C1 segment of cervical spinal cord (tissue), 14 donors: ENCODE measurements at regions not wholly inside any gene's neighbourhood (a gene's known extent, or its start where the extent isn't known, plus 50 kb on each side); places are given as distances from the start of the nearest gene placed in this dataset.

Source experiments
- DNase-seq, 14 donors: peaks; one replicate each; lab custom pipeline; 2025; lab: John Stamatoyannopoulos, UW

- no peak for DNase-seq
These were observed 77.6 kb downstream of the PCDH1 start for GRCh38 chr5:141800617-141801016.

- DNase-seq, result no peak
These were observed 78.6 kb downstream of the PCDH1 start for GRCh38 chr5:141799507-141800167.

DNA sequence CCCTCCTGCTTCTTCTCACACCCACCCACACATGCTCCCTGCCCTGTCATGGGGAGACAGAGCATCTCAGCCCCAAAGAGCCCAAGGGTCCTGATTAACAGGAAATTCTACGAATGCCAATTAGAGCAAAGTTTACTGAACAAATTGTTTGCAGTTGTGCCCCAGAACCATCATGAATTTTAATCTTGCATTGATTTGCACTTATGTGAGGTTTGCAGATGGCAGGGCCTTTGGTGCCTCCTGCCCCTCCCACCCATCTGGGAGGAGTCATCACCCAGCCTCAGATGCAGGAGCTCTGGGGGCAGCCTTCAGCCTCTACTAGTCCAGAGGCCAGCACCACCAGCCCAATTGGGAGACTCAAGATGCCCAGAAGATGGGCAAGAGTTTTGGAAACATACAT is 80.8 kb downstream of the PCDH1 start:
- DNase-seq, result no peak

DNA sequence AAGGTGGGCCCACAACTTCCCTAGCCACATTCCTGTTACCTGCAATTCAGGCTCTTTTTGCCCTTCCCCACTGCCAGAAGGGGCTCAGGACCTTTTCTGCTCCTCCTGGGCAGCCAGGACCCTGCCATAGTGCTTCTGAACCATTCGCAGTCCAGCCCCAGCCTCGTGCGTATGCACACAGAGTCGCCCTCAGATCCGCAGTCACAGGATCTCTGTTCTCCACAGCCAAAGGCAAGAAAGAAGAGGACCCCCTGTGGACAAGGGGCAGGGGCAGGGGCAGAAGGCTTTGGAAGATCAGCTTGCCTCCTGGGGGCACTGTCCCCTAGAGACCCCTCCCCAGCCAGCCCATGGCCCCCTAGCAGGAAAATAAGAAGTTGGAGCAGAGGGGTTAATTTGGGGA is 82.8 kb downstream of the PCDH1 start:
- DNase-seq, result no peak

DNA sequence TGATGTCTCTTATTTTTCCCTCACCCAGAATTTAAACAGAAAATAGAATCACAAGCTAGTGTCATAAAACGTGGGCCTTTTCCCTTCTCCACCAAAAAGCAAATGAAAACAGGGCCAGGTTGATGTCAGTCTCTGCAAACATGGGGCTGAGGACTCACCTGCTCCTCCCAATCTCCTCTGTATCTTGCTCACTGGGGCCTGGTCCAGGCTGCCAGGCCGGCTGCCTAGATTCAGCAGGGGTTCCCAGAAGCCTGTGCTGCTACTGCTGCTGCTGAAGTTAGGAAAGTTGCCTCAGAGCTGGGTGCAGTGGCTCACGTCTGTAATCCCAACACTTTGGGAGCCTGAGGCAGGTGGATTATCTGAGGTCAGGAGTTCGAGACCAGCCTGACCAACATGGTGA is 84.3 kb downstream of the PCDH1 start:
- peak in 1 of 14 donors; percentile 70 for DNase-seq

DNA sequence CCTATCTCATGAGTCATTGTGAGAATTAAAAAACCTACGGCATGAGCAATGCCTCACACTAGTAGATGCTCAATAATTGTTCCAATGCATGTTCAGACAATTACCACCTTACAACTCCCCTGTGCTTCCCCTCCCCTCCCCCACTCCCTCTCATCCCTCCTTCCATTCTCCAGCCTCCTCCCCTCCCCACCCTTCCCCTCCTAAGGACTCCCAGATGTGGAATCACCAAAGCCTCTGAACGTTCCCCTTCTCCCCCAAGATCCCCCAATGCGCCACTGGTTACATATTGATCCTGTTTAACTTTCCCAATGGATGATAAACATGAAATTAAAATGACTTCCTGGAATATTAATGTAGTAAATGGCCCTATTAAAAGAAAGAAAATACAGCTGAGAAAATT is 84.8 kb downstream of the PCDH1 start:
- DNase-seq, result no peak

DNA sequence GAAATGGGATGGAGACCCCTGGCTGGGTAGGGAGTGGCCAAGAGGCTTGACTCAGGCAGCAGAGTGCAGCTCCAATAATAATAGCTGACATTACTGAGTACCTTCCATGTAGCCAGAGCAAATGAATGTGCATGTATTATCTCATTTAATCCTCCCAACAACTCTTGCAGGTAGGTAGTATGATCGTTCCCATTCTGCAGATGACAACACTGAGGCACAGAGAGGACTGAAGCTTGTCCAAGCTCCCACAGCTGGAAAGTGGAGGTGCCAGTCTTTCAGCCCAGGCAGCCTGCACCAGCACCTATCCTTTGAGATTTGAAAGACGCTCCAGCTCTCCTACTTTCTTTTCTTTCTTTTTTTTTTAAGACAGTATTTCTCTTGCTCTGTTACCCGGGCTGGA is 87.6 kb downstream of the PCDH1 start:
- no peak for DNase-seq

- DNase-seq, result no peak
These were observed 88.9 kb downstream of the PCDH1 start for GRCh38 chr5:141789330-141789729.

- no peak for DNase-seq
These were observed 89.8 kb downstream of the PCDH1 start for GRCh38 chr5:141788296-141788970.

GRCh38 chr5:141787376-141787775 is 90.8 kb downstream of the PCDH1 start:
- no peak for DNase-seq

- no peak for DNase-seq
These were observed 91.5 kb downstream of the PCDH1 start for GRCh38 chr5:141786700-141787099.

- no peak for DNase-seq
These were observed 92.5 kb downstream of the PCDH1 start for GRCh38 chr5:141785711-141786110.

DNA sequence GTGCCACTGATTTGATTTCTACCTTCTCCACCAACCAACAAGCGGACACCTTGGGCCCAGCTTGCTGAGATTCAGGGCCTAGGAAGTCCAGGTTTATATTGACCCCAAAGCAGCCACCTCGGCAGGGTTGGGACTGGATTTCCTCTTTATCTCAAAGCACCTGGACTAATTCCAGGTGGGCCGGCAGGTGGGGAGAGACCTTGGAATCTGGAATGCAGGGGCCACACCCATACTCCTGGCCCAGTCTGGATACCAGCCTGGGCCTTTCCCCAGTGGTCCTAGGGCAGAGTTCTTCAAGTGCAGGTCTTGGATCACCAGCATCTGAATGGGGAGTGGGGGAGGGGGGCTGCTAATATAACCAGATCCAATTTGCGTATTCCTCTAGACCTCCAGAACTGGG is 93.1 kb downstream of the PCDH1 start:
- no peak for DNase-seq

GRCh38 chr5:141784529-141784928 is 93.7 kb downstream of the PCDH1 start:
- DNase-seq, result no peak

DNA sequence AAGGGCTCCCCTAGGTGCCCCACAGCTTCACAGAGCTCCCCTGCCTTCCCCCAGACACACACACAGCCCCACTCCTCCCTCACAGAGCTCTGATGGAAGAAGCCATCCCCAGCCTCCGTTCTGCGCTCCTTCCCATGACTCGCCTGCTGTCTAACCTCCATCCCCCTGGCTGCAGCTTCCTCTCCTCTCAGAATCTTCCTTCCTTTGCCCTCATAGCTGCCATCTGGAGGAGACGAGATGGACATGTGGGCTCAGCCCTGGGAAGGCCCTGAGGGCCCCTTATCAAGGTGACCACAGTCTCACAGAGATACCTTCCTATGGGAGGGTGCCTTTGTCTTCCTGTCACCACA is 94.3 kb downstream of the PCDH1 start:
- peak in 1 of 14 donors; percentile 67 for DNase-seq

DNA sequence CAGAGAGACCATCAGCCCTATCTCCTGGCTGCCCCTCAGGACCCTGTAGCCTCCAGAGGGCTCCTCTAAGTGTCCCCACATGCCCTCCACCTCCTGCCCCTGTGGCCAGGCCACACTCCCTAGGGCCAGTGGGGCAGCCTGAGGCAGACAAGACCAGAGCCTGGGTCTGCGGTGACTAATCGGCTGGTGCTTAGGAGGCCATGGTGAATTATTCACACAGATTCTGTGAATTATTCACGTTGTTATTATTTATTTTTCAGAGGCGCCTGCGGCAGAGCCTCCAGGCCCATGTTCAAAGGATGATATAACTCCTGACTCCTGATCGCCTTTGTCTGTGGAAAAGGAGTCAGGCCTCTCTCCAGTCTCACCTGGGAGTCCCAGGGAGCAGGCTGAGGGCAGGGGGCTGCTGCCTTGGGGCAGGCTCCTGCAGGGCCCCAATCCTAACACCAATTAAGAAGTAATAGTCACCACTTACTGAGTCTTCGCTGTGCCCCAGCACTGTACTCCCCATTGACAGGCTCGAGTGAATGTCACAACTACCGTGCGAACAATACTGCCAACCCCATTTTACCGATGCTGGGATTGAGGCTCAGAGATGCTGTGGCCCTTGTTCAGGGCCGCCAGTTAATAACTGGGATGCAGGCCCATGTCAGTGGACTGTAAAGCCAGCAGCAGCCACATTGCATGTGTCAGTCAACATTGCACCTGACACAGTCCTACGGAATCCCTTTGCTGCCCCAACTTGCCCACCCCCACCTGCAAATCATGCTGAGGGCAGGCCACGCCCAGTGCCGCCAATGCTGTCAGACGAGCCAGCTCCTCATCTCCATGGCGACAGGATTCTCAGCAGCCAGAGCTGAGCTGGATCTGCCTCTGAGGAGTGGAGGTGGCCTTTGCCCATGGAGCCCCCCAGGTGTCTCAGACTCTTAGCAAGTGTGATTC is 94.9 kb downstream of the PCDH1 start:
- DNase-seq, result peak in 1 of 14 donors; percentile 73

DNA sequence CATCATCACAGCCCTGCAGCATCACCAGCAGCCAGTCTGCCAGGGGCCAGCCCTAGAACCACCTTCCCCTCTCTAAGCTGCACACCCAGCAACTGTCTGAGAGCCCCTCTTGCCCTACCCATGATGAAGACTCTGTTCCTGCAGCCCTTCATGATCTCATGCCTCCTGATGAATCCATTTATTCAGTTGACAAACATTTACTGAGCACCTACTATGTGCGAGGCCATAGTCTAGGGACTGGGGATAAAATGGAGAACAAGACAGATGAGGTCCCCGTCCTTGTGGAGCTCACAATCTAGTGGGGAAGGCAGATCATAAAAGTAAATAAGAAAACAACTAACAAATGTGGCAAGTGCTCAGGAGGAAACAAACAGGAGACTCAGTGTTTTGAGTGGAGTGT is 96.3 kb downstream of the PCDH1 start:
- DNase-seq, result no peak

GRCh38 chr5:141780952-141781781 is 97.0 kb downstream of the PCDH1 start:
- DNase-seq, result no peak

GRCh38 chr5:141780240-141780951 is 97.8 kb downstream of the PCDH1 start:
- DNase-seq, result peak in 1 of 14 donors; percentile 24

DNA sequence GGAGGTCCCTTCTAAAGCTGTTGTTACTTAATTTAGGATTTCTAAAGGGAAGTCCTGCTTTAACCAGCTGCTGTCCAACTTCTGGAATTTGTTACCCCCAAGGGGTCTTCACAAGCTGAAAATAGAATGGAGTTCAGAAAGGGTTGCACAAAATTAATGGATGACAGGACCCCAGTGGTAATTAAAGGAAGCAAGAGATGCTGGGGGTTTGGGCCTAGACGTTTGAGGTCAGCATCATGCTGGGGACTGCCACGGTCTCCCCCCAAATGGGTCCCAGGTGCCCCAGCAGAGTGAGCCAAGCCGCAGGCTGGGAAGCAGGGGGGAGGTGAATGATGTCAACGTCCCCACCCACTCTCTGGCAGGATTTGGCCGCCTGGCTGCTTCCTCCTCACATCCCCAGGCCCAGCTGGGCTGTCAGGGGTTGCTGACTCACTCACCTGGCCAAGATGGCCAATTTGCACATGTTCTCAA is 97.5 kb upstream of the ARAP3 start:
- DNase-seq, result no peak

DNA sequence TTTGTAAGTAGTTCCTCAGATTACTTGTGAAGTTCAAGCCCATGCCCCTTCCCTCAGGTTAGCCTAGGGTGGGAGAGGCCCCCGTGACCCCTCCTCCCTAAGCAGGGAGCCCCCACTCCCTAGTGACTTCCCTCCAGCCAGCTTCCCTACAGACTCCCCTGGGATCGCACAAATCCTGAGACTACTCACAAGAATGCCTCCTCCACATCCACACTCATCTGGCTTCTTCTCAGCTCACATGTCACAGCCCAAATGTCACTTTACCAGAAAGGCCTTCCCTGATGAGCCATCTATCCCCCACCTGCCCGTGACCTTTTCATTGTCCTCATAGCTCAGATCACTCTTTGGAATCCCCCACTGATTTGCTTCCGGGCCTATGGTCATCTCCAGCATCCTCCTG is 96.7 kb upstream of the ARAP3 start:
- DNase-seq, result no peak
